Activated CD8-positive, alpha-beta memory T cell treated with anti-CD3 and anti-CD28 coated beads, Interleukin-2, amount 10 ng/mL, durations not matched to agents 7 days and 5 days (primary cell): ENCODE measurements at regions not wholly inside any gene's neighbourhood (a gene's known extent, or its start where the extent isn't known, plus 50 kb on each side); places are given as distances from the start of the nearest gene placed in this dataset.

Source experiments
- ATAC-seq: fragments of 150-1000 bp; cut with Tn5 transposase; one replicate; pipeline ENCODE4 v1.10.0; 2021; ENCODE audit warnings: moderate library complexity
- CTCF ChIA-PET: fragments of 350-600 bp; sonication (Branson Sonifier 250); formaldehyde crosslinking; loops from one replicate; lab custom pipeline; 2021; ENCODE audit warnings: antibody characterized with exemption; lab: Charles Lee
- DNase-seq: peaks from one replicate; pipeline ENCODE4 v3.0.0-alpha.2; 2020
- H3K27ac Mint-ChIP-seq: one replicate; pipeline ENCODE4 v1.8.0; 2021; ENCODE audit warnings: mild to moderate bottlenecking, mixed read lengths
- H3K27me3 Mint-ChIP-seq: one replicate; pipeline ENCODE4 v1.8.0; 2021; ENCODE audit warnings: mixed read lengths
- H3K36me3 Mint-ChIP-seq: one replicate; pipeline ENCODE4 v1.8.0; 2021; ENCODE audit warnings: mild to moderate bottlenecking, mixed read lengths
- H3K4me1 Mint-ChIP-seq: one replicate; pipeline ENCODE4 v1.8.0; 2021; ENCODE audit warnings: mixed read lengths
- H3K4me3 Mint-ChIP-seq: one replicate; pipeline ENCODE4 v1.8.0; 2021; ENCODE audit warnings: mild to moderate bottlenecking, moderate library complexity, mixed read lengths
- H3K9me3 Mint-ChIP-seq: one replicate; pipeline ENCODE4 v1.8.0; 2022; ENCODE audit warnings: low read depth, mixed read lengths

GRCh38 chr21:31559368-31560119, 99.9 kb upstream of the SOD1 start:
- CTCF ChIA-PET = interaction anchor here (0.6 to 2.1 kb wide), 12 partner anchors 15 to 547 kb away, joined by 3 to 17 read pairs (median 3); no protein-coding TSS in a partner anchor
- Mint-ChIP-seq H3K4me3 (peak overlapping the region; percentile 78), H3K27ac (peak overlapping the region; percentile 25), H3K4me1 (peaks cover 30% of the 10 kb centered on the region), H3K36me3 (no peaks in the 10 kb centered on the region), H3K27me3 (peaks cover 49% of the 10 kb centered on the region), H3K9me3 (no peaks in the 10 kb centered on the region)
- DNase-seq = peak; percentile 94
- peak; percentile 90 for ATAC-seq

GRCh38 chr21:31558962-31559367, 100.5 kb upstream of the SOD1 start:
- peak; percentile 92 for DNase-seq
- Mint-ChIP-seq H3K4me1 (peaks cover 36% of the 10 kb centered on the region), H3K9me3 (no peaks in the 10 kb centered on the region), H3K27ac (no peak overlapping the region), H3K4me3 (peak overlapping the region; percentile 78), H3K36me3 (no peaks in the 10 kb centered on the region), H3K27me3 (peaks cover 54% of the 10 kb centered on the region)
- CTCF ChIA-PET = interaction anchor here (0.6 to 2.1 kb wide), 11 partner anchors 15 to 546 kb away, joined by 3 to 17 read pairs (median 3); no protein-coding TSS in a partner anchor
- peak; percentile 91 for ATAC-seq

GRCh38 chr21:31558189-31558961, 101.1 kb upstream of the SOD1 start:
- Mint-ChIP-seq H3K9me3 (no peaks in the 10 kb centered on the region), H3K4me3 (peak overlapping the region; percentile 74), H3K36me3 (no peaks in the 10 kb centered on the region), H3K27me3 (peaks cover 60% of the 10 kb centered on the region), H3K27ac (no peak overlapping the region), H3K4me1 (peaks cover 40% of the 10 kb centered on the region)
- CTCF ChIA-PET = interaction anchor here (0.9 to 2.1 kb wide), 9 partner anchors 16 to 546 kb away, joined by 3 to 17 read pairs (median 3); no protein-coding TSS in a partner anchor
- DNase-seq (peak; percentile 49), ATAC-seq (peak; percentile 2)

- H3K36me3 Mint-ChIP-seq = no peaks in the 10 kb centered on the region
- H3K4me1 Mint-ChIP-seq = peaks cover 42% of the 10 kb centered on the region
- H3K27ac Mint-ChIP-seq = no peak overlapping the region
- CTCF ChIA-PET = interaction anchor here (1.8 to 2.1 kb wide), 3 partner anchors 17 to 359 kb away, joined by 5 to 17 read pairs (median 9); no protein-coding TSS in a partner anchor
- peak overlapping the region; percentile 74 for H3K4me3 Mint-ChIP-seq
- ATAC-seq (no peak), DNase-seq (peak; percentile 42)
- H3K9me3 Mint-ChIP-seq = no peaks in the 10 kb centered on the region
- peaks cover 64% of the 10 kb centered on the region for H3K27me3 Mint-ChIP-seq
Measured at GRCh38 chr21:31557421-31558188, 101.9 kb upstream of the SOD1 start.

GRCh38 chr21:31556662-31557061, 102.8 kb upstream of the SOD1 start:
- Mint-ChIP-seq H3K27me3 (peaks cover 70% of the 10 kb centered on the region), H3K4me3 (no peak overlapping the region), H3K4me1 (peaks cover 43% of the 10 kb centered on the region), H3K36me3 (no peaks in the 10 kb centered on the region), H3K9me3 (no peaks in the 10 kb centered on the region), H3K27ac (no peak overlapping the region)
- ATAC-seq = no peak
- CTCF ChIA-PET = no interaction called here
- no peak for DNase-seq

- CTCF ChIA-PET = no interaction called here
- H3K36me3 Mint-ChIP-seq = no peaks in the 10 kb centered on the region
- DNase-seq = no peak
- no peak overlapping the region for H3K27ac Mint-ChIP-seq
- no peak overlapping the region for H3K4me3 Mint-ChIP-seq
- H3K9me3 Mint-ChIP-seq = no peaks in the 10 kb centered on the region
- ATAC-seq = no peak
- peaks cover 72% of the 10 kb centered on the region for H3K27me3 Mint-ChIP-seq
- H3K4me1 Mint-ChIP-seq = peaks cover 43% of the 10 kb centered on the region
Measured at GRCh38 chr21:31555741-31556191, 103.7 kb upstream of the SOD1 start.

- DNase-seq (peak; percentile 43), ATAC-seq (no peak)
- Mint-ChIP-seq H3K27me3 (peaks cover 66% of the 10 kb centered on the region), H3K9me3 (no peaks in the 10 kb centered on the region), H3K4me1 (peaks cover 35% of the 10 kb centered on the region), H3K36me3 (peaks cover 1% of the 10 kb centered on the region), H3K27ac (no peak overlapping the region), H3K4me3 (no peak overlapping the region)
- CTCF ChIA-PET = interaction anchor here (1.0 kb wide), 1 partner anchor 26 kb away, joined by 3 read pairs; no protein-coding TSS in a partner anchor
Measured at GRCh38 chr21:31554511-31555022, 104.9 kb upstream of the SOD1 start.

GRCh38 chr21:31553926-31554325, 105.6 kb upstream of the SOD1 start:
- Mint-ChIP-seq H3K9me3 (no peaks in the 10 kb centered on the region), H3K27ac (no peak overlapping the region), H3K4me1 (peaks cover 33% of the 10 kb centered on the region), H3K36me3 (peaks cover 1% of the 10 kb centered on the region), H3K4me3 (no peak overlapping the region), H3K27me3 (peaks cover 69% of the 10 kb centered on the region)
- CTCF ChIA-PET = interaction anchor here (1.0 kb wide), 1 partner anchor 27 kb away, joined by 3 read pairs; no protein-coding TSS in a partner anchor
- no peak for ATAC-seq
- DNase-seq = no peak

GRCh38 chr21:31553461-31553860, 106.0 kb upstream of the SOD1 start:
- Mint-ChIP-seq H3K27ac (no peak overlapping the region), H3K4me1 (peaks cover 32% of the 10 kb centered on the region), H3K36me3 (peaks cover 1% of the 10 kb centered on the region), H3K4me3 (no peak overlapping the region), H3K9me3 (no peaks in the 10 kb centered on the region), H3K27me3 (peaks cover 71% of the 10 kb centered on the region)
- no peak for ATAC-seq
- CTCF ChIA-PET = no interaction called here
- DNase-seq = no peak

- peaks cover 30% of the 10 kb centered on the region for H3K4me1 Mint-ChIP-seq
- no peak overlapping the region for H3K4me3 Mint-ChIP-seq
- no peak for ATAC-seq
- H3K27ac Mint-ChIP-seq = no peak overlapping the region
- peaks cover 73% of the 10 kb centered on the region for H3K27me3 Mint-ChIP-seq
- CTCF ChIA-PET = no interaction called here
- DNase-seq = no peak
- peaks cover 1% of the 10 kb centered on the region for H3K36me3 Mint-ChIP-seq
- H3K9me3 Mint-ChIP-seq = no peaks in the 10 kb centered on the region
Measured at GRCh38 chr21:31552826-31553225, 106.7 kb upstream of the SOD1 start.

GRCh38 chr21:31550070-31550469, 109.4 kb upstream of the SOD1 start:
- Mint-ChIP-seq H3K27ac (no peak overlapping the region), H3K27me3 (peaks cover 66% of the 10 kb centered on the region), H3K4me1 (peaks cover 17% of the 10 kb centered on the region), H3K4me3 (no peak overlapping the region), H3K9me3 (no peaks in the 10 kb centered on the region), H3K36me3 (peaks cover 1% of the 10 kb centered on the region)
- no peak for ATAC-seq
- DNase-seq = no peak
- CTCF ChIA-PET = no interaction called here

- H3K4me1 Mint-ChIP-seq = peaks cover 4% of the 10 kb centered on the region
- no peak for ATAC-seq
- peaks cover 54% of the 10 kb centered on the region for H3K27me3 Mint-ChIP-seq
- H3K36me3 Mint-ChIP-seq = peaks cover 1% of the 10 kb centered on the region
- CTCF ChIA-PET = interaction anchor here (1.3 to 2.1 kb wide), 2 partner anchors 10 to 32 kb away, joined by 3 to 8 read pairs; no protein-coding TSS in a partner anchor
- H3K9me3 Mint-ChIP-seq = no peaks in the 10 kb centered on the region
- no peak overlapping the region for H3K27ac Mint-ChIP-seq
- H3K4me3 Mint-ChIP-seq = no peak overlapping the region
- DNase-seq = no peak
Measured at GRCh38 chr21:31548688-31549087, 110.8 kb upstream of the SOD1 start.
